CMK (cell line): ENCODE measurements at regions not wholly inside any gene's neighbourhood (a gene's known extent, or its start where the extent isn't known, plus 50 kb on each side); places are given as distances from the start of the nearest gene placed in this dataset.

Experiments used
- DNase-seq: peaks from one replicate; pipeline ENCODE4 v3.0.0-alpha.2; 2010; ENCODE audit warnings: low read depth

- DNase-seq, result no peak
These were observed 148.4 kb upstream of the PLEKHG7 start for GRCh38 chr12:92554158-92555073.

GRCh38 chr12:92553389-92553788 lies 149.4 kb upstream of the PLEKHG7 start:
- no peak for DNase-seq

DNA sequence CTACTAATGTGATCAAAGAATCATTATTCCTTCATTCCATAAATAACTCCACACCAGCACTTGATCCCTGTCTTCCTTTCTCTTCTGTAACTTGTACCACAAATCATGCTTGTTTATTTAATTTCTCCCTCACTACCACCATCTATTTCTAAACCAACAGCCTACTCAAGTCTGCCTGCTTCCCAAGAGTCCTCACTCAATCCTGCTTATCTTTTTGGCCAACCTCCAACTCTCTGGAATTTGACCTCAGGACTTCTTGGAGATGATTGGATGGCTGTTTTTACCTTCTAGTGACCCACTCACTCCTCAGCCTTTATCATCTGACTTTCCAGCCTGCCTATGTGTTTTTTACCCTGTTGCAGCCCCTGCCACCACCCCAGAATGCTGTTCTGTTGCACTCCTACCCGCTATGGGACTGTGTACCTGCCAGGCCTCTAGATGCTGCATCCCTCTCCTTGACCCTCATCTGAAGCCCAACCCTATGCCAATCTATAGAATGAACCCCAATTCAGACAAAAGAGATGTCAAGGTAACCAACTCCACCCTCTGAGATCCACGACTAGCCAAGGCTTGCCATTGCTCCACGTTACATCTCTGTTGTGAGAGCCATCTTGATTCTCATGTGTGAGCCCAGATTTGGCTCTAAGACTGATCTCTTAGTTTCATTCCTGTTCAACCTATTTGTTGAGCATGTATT lies 150.2 kb upstream of the PLEKHG7 start:
- no peak for DNase-seq

- no peak for DNase-seq
These were observed 150.9 kb upstream of the PLEKHG7 start for GRCh38 chr12:92551853-92552397.

- no peak for DNase-seq
These were observed 151.6 kb upstream of the PLEKHG7 start for GRCh38 chr12:92551210-92551609.

DNA sequence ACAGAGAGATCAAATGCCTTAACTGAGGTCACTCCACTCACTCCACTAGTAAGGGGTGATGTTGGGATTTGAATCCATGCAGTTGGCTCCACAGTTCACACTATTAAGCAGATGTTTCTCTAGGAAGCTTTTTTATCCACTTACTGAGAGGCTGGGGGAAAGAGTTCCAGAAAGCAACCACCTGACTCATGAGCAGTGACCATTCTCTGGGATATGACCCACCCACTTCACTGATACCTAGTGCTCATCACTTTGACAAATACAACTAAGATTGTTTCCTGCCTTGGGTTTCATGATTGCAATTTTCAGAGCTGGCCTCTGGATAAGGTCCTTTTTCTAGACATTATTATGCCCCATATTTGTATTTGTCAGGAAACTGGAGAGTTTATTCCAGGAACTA lies 152.1 kb upstream of the PLEKHG7 start:
- no peak for DNase-seq

- DNase-seq, result no peak
These were observed 152.5 kb upstream of the PLEKHG7 start for GRCh38 chr12:92550254-92550653.

DNA sequence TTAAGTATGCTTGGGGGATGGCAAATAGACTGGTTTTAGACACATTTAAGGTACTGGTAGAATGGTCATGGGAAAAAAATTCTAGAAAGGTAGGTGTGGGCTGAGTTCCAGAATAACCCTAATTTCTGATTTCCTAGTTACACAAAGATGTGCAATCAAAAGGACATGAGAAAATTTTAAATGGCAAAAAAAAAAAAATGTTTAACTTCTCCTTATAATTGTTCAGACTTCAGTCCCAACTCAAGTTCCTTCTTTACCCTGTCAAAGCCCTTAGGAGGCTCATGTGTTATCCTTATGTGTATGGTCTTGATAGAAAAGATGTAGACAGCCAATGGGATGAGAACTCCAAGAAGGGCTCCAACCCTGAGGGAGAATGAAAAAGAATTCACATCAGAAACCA lies 153.3 kb upstream of the PLEKHG7 start:
- DNase-seq, result no peak

- DNase-seq, result no peak
These were observed 154.9 kb upstream of the PLEKHG7 start for GRCh38 chr12:92547906-92548305.

DNA sequence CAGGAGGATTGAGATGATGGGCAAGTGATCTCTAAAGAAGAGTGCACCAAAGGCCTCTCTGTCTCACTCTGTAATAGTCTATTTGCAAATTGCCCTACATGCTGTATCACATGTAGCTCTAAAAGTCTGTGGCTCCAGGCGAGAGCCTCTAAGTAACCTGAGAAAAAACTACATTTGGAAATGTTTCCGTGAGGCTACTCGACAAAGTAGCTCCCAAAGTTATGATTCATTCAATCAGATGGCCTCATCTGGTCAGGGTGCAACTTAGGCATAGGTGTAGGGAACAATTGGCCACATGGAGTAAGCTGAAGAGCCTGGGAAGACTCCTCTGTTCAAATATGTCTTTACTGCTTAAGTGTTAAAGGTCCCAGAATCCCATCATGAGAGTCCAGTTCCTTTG lies 155.4 kb upstream of the PLEKHG7 start:
- no peak for DNase-seq

DNA sequence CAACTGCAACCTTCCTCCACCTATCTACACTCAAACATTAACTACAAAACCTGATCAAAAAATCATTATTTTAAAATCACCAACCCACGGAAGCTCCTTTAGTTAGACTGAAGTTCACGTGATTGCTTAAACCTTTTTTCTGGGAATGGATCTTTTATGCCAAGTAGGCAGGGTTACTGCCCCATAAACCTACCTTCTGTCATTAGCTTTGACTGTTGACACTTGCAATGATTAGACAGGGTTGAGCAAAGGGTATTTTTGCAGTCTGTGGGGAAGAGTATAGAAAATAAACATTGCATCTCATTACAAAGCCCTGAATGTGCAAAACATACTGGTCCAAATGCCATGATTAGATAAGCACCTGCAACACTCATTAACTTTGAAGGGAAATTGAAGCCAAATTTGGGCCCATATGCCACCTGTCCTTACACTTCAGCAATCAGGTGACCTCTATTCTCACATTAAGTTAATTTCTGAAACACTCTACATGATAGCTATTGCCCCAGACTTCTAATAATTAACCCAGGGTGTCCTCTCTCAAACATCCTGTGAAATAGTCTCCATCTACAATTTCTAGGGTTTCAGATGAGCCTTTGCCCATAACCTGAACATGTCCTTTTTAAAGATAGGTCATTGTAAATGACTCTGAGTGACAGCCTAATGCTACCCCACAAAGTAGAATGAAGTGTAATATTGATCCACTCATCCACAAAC lies 156.0 kb upstream of the PLEKHG7 start:
- no peak for DNase-seq

DNA sequence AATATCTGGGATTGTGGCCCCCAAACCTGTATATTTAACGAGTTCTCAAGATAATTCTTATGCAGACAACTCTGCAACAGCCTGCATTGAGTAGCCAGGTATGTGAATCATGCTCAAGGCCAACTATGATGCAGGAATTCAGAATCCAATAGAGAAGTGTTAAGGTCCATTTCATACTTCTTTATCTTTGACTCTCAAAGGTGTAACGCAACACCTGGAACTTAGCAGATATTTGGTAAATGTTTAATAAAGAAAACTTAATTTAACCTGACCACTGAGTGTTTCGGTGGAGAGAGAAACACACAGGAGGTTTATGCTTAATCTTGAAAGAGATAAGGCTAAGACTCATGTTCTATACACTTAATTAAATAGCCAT lies 156.5 kb upstream of the PLEKHG7 start:
- DNase-seq, result no peak

DNA sequence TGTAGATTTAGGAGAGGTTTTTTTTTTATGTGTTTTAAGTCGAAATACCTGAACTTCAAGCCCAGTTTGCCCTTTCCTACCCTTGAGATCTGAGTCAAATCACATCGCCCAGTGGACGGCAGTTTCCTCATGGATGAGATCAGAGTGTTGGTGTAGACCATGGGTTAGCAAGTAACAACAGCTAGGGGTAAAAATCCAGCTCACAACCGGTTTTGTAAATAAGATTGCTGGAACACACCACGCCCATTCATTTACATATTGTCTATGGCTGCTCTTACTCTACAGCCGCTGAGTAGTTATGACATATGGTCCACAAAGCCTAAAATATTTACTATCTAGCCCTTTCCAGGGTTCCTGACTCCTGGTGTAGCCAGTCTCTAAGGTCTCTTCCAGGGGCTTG lies 158.5 kb upstream of the PLEKHG7 start:
- no peak for DNase-seq

- DNase-seq, result no peak
These were observed 158.9 kb upstream of the PLEKHG7 start for GRCh38 chr12:92543840-92544239.

- no peak for DNase-seq
These were observed 159.4 kb upstream of the PLEKHG7 start for GRCh38 chr12:92543359-92543758.

DNA sequence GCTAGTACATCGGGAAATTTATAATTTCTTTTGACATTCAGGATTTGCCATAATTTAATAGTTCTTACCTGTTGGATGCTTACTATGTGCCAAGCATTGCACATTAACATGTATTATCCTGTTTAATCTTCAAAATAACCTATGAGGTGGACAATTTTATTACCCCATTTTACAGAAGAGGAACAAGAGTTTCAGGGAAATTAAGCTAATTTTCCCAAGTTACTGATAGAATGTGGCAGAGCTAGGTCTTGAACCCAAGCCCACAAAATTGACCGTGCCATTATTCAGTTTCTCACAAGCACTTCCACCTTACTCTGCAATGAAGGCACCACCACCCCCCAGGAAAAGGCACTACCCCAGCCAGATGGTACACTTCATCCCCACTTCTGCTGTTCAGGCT lies 161.1 kb upstream of the PLEKHG7 start:
- no peak for DNase-seq

- DNase-seq, result no peak
These were observed 161.9 kb upstream of the PLEKHG7 start for GRCh38 chr12:92540782-92541423.

DNA sequence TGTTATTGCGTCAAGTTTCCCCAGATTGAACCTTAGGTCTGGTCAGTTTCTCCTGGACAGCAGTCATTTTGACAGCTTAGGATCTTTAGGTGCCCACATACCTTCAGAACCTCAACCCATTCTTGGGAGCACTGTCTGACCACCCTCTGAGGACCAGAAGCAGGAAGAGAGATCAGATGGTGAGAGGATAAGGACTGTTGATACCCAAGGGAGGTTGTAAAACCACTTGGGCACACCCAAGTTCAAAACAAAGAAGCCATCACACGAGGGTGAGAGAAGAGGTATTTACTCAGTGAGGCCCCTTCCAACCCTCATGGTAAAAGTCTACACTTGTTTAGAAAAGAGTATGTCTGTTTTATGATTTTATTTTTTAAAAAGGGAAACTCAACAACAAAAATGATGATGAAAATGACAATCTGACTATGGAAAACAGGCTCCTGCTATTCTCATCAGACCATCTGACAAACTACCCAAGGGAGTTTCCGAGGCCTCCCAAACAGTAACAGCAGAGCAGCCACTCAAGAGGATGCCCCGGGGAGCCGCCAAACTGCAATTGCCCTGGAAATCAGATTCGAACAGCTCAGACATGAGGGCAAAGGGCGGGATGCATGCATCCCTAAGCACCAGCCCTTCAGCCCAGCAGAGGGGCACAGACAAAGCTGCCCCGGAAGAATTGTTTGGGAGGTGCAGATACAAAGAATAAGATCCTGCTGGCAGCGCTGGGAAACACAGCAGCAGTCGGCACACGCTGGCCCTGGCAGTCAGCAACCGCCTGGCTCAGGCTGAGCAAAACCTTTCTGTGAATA lies 162.6 kb upstream of the PLEKHG7 start:
- no peak for DNase-seq

GRCh38 chr12:92539110-92539749 lies 163.6 kb upstream of the PLEKHG7 start:
- no peak for DNase-seq

DNA sequence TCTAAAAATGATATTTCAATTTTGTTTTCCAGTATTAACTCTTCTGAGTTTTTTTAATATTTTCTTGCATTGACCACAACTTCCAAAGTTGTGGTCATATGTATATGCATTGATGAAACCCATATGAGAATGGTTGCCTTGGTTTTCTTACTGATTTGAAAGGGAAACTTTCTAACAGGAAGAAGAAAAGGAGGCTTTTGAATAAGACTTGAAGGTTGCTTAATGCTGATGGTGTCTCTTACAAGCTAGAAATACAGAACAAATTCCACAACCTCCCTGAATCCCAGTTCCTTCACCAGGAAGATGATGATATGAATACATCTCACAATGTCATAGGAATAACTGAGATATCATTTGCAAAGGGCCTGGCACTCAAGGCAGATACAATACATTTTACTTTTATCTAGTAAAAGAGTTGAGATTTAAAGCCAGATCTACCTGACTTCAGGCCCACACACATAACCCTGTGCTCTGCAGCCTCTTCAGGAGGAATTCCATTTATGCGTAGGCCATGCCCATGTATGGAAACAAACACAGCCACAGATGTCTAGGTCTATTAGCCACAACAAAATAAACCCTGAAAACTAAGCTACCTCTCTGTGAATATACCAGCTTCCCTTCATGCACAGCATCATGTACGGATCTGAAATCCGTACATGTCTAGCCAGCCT lies 165.4 kb upstream of the PLEKHG7 start:
- no peak for DNase-seq
